WTC11 (cell line): ENCODE measurements at regions not wholly inside any gene's neighbourhood (a gene's known extent, or its start where the extent isn't known, plus 50 kb on each side); places are given as distances from the start of the nearest gene placed in this dataset.

Experiments
- ATAC-seq: fragments of 200-7000 bp; cut with Tn5 transposase; 2 replicates; pipeline ENCODE4 v1.10.0; 2021; ENCODE audit warnings: mild to moderate bottlenecking, moderate library complexity
- CTCF ChIA-PET: fragments of 300-600 bp; sonication (Branson Sonifier 250); formaldehyde crosslinking; loops from one replicate; lab custom pipeline; 2021; ENCODE audit warnings: antibody characterized with exemption; lab: Charles Lee
- POLR2A ChIA-PET: fragments of 350-600 bp; sonication (Branson Sonifier 250); formaldehyde crosslinking; loops from one replicate; lab custom pipeline; 2021; ENCODE audit warnings: antibody characterized with exemption; lab: Charles Lee
- DNase-seq: peaks from one replicate; pipeline ENCODE4 v3.0.0; 2021; ENCODE audit warnings: low spot score
- H3K27ac Mint-ChIP-seq: 2 replicates; pipeline ENCODE4 v1.8.0; 2021; ENCODE audit warnings: mixed read lengths
- H3K27me3 Mint-ChIP-seq: 2 replicates; pipeline ENCODE4 v1.8.0; 2021; ENCODE audit warnings: low read depth, mild to moderate bottlenecking, moderate library complexity, mixed read lengths
- H3K36me3 Mint-ChIP-seq: 2 replicates; pipeline ENCODE4 v1.8.0; 2021; ENCODE audit warnings: mixed read lengths
- H3K4me1 Mint-ChIP-seq: 2 replicates; pipeline ENCODE4 v1.8.0; 2022; ENCODE audit warnings: mixed read lengths
- H3K4me3 Mint-ChIP-seq: 2 replicates; pipeline ENCODE4 v1.8.0; 2021; ENCODE audit warnings: mild to moderate bottlenecking, moderate library complexity, mixed read lengths
- H3K9me3 Mint-ChIP-seq: 2 replicates; pipeline ENCODE4 v1.8.0; 2021; ENCODE audit warnings: mixed read lengths
- ATF2 ChIP-seq: sonication (generic); formaldehyde crosslinking; IDR thresholded peaks from 2 replicates; pipeline ENCODE4 v1.8.1; 2022; ENCODE audit warnings: low read depth, missing genetic modification reagents, borderline replicate concordance
- ATF3 ChIP-seq: sonication (generic); formaldehyde crosslinking; conservative IDR thresholded peaks from 2 replicates; pipeline ENCODE4 v1.8.1; 2022; ENCODE audit warnings: mild to moderate bottlenecking, missing genetic modification reagents
- CBFB ChIP-seq: sonication (generic); formaldehyde crosslinking; IDR thresholded peaks from 2 replicates; pipeline ENCODE4 v1.8.1; 2022; ENCODE audit warnings: mild to moderate bottlenecking, low read depth, missing genetic modification reagents
- E2F4 ChIP-seq: sonication (generic); formaldehyde crosslinking; IDR thresholded peaks from 2 replicates; pipeline ENCODE4 v1.8.1; 2022; ENCODE audit warnings: low read depth, mild to moderate bottlenecking, moderate library complexity, missing genetic modification reagents, borderline replicate concordance
- ERG ChIP-seq: fragments of 250-450 bp; sonication (Bioruptor Pico); IDR thresholded peaks from 2 replicates; pipeline ENCODE4 v1.8.0; 2021; ENCODE audit warnings: mild to moderate bottlenecking
- GABPB1 ChIP-seq: sonication (generic); formaldehyde crosslinking; IDR thresholded peaks from 2 replicates; pipeline ENCODE4 v1.8.1; 2023; ENCODE audit warnings: mild to moderate bottlenecking, missing genetic modification reagents
- GTF2I ChIP-seq: fragments of 250-450 bp; sonication (Bioruptor Pico); conservative IDR thresholded peaks from 2 replicates; pipeline ENCODE4 v1.4.0; 2021; ENCODE audit warnings: mild to moderate bottlenecking
- IRF1 ChIP-seq: sonication (generic); formaldehyde crosslinking; IDR thresholded peaks from 2 replicates; pipeline ENCODE4 v1.8.0; 2023; ENCODE audit warnings: missing genetic modification reagents
- PRDM15 ChIP-seq: sonication (generic); formaldehyde crosslinking; IDR thresholded peaks from 2 replicates; pipeline ENCODE4 v1.8.0; 2022; ENCODE audit warnings: missing genetic modification reagents
- TEAD1 ChIP-seq: sonication (generic); formaldehyde crosslinking; IDR thresholded peaks from 2 replicates; pipeline ENCODE4 v1.8.0; 2022; ENCODE audit warnings: mild to moderate bottlenecking, missing genetic modification reagents
- TEAD4 ChIP-seq: sonication (generic); formaldehyde crosslinking; IDR thresholded peaks from 2 replicates; pipeline ENCODE4 v1.8.0; 2022; ENCODE audit warnings: mild to moderate bottlenecking, missing genetic modification reagents
- USF2 ChIP-seq: sonication (generic); formaldehyde crosslinking; IDR thresholded peaks from 2 replicates; pipeline ENCODE4 v1.8.1; 2023; ENCODE audit warnings: mild to moderate bottlenecking, missing genetic modification reagents, moderate library complexity
- ZBTB43 ChIP-seq: sonication (generic); formaldehyde crosslinking; IDR thresholded peaks from 2 replicates; pipeline ENCODE4 v1.8.1; 2023; ENCODE audit warnings: mild to moderate bottlenecking, missing genetic modification reagents
- ZNF416 ChIP-seq: fragments of 250-450 bp; sonication (Bioruptor Pico); IDR thresholded peaks from 2 replicates; pipeline ENCODE4 v1.9.0; 2021; ENCODE audit warnings: mild to moderate bottlenecking, inconsistent platforms
- ZNF425 ChIP-seq: fragments of 250-450 bp; sonication (Bioruptor Pico); conservative IDR thresholded peaks from 2 replicates; pipeline ENCODE4 v1.9.0; 2021; ENCODE audit warnings: mild to moderate bottlenecking
- ZSCAN18 ChIP-seq: fragments of 250-450 bp; sonication (Bioruptor Pico); IDR thresholded peaks from 2 replicates; pipeline ENCODE4 v2.1.2; 2022; ENCODE audit warnings: mild to moderate bottlenecking, moderate library complexity

GRCh38 chr6:167502471-167502870 lies 177.6 kb downstream of the TTLL2 start (continued):
- TF ChIP-seq ZNF425 (CRISPR knock-in tag) = no peak
- TF ChIP-seq TEAD4 (CRISPR knock-in tag) = no peak
- no peak for TF ChIP-seq TEAD1 (CRISPR knock-in tag)
- TF ChIP-seq PRDM15 = no peak

GRCh38 chr6:167504385-167504961 lies 179.6 kb downstream of the TTLL2 start:
- CTCF ChIA-PET = interaction anchor here (0.7 to 1.1 kb wide), 2 partner anchors 9 to 110 kb away, joined by 3 to 4 read pairs; no protein-coding TSS in a partner anchor
- Mint-ChIP-seq H3K9me3 (no peaks in the 10 kb centered on the region), H3K4me1 (peaks cover 11% of the 10 kb centered on the region), H3K27ac (no peak overlapping the region), H3K27me3 (no peaks in the 10 kb centered on the region; the same call in none of the 2 replicates), H3K36me3 (no peaks in the 10 kb centered on the region), H3K4me3 (no peak overlapping the region)
- ATAC-seq (no peak), DNase-seq (no peak)
- POLR2A ChIA-PET = no interaction called here
- TF ChIP-seq IRF1 (CRISPR knock-in tag) = no peak
- TF ChIP-seq TEAD1 (CRISPR knock-in tag) = no peak
- TF ChIP-seq CBFB (CRISPR knock-in tag) = no peak
- TF ChIP-seq ZNF425 (CRISPR knock-in tag) = no peak
- no peak for TF ChIP-seq ATF3 (CRISPR knock-in tag)
- no peak for TF ChIP-seq ATF2 (CRISPR knock-in tag)
- no peak for TF ChIP-seq ERG
- TF ChIP-seq E2F4 (CRISPR knock-in tag) = no peak
- no peak for TF ChIP-seq ZBTB43
- no peak for TF ChIP-seq ZSCAN18
- TF ChIP-seq GTF2I (CRISPR knock-in tag) = no peak
- no peak for TF ChIP-seq GABPB1 (CRISPR knock-in tag)
- no peak for TF ChIP-seq USF2
- TF ChIP-seq ZNF416 = no peak
